HG02840 (cell line): ENCODE measurements at regions not wholly inside any gene's neighbourhood (a gene's known extent, or its start where the extent isn't known, plus 50 kb on each side); places are given as distances from the start of the nearest gene placed in this dataset.
"Not testable (repeated sequence)": the region's sequence is repeated elsewhere in the genome, so short reads cannot be mapped to it uniquely, and the experiment has no call there.

Experiments used
- ATAC-seq: cut with Tn5 transposase; IDR thresholded peaks from one replicate; pipeline ENCODE4 v1.9.1; 2021; ENCODE audit warnings: mild to moderate bottlenecking, moderate library complexity, moderate number of reproducible peaks; ENCODE audit not compliant: unreplicated experiment, low FRiP score

GRCh38 chr4:63122955-63123354 is 1286.3 kb downstream of the TECRL start:
- no peak for ATAC-seq

DNA sequence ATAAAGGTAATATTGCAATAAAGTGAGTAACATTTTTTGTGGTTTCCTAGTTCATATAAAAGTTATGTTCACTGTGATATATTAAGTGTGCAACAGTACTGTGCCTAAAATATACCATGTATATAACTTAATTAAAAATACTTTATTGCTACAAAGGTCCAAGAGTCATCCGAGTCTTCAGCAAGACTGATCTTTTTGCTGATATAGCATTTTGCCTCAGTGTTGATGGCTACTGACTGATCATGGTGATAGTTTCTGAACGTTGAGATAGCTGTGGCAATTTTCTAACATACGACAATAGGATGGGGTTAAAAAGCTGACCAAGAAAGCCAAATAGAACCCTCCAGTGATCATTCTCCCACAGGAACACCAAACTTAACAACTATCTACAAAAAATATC is 1302.7 kb downstream of the TECRL start:
- no peak for ATAC-seq

GRCh38 chr4:63105839-63106238 is 1303.4 kb downstream of the TECRL start:
- no peak for ATAC-seq

GRCh38 chr4:63090641-63091040 is 1318.6 kb downstream of the TECRL start:
- no peak for ATAC-seq

DNA sequence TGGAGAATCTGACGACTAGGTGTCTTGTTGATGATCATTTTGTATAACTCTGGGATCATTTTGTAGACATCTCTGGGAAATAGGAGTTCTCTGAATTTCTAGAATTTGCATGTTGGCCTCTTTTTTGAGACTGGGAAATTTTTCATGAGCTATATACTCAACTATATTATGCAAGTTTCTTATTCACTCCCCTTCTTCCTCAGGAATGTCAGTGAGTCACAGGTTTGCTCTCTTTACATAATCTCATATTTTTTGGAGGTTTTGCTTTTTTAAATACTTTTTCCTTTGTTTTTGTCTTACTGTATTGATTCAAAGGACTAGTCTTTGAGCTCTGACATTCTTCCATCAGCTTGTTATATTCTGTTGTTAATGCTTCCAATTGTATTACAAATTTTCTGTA is 1324.2 kb downstream of the TECRL start:
- ATAC-seq, result no peak

DNA sequence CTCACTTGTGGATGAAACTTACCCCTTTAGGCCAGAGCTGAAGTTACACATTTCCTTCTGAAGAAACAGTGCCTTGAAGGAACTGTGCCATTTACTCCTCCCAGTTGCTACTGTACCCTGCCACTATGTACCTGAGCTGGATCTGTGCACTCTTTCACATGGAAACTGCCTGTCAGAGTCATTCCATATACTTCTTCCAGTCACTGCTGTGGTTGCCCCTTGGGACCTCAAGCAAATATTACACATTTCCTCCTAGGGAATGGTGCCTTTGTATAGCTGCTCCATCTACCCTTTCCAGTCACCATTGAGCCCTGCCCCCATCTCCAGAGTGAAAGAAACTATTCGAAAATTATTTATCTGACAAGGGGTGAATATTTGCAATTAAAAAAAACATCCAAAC is 1328.3 kb downstream of the TECRL start:
- no peak for ATAC-seq

DNA sequence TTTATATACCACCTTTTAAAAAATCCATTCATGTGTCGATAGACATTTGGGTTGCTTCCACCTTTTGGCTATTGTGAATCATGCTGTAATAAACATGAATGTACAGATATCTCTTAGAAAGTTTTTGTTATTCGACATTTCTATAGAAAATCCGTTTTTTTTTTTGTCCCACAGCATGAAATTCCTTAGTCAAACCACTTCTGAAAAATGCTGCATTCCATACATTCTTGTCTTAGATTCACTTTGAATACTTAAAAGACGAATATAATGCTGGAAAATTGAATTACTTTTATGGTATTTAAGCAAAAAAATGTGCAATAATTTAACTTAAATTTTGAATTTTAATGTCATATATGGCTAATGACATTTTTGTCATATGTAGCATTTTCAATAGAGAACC is 1345.5 kb downstream of the TECRL start:
- no peak for ATAC-seq

DNA sequence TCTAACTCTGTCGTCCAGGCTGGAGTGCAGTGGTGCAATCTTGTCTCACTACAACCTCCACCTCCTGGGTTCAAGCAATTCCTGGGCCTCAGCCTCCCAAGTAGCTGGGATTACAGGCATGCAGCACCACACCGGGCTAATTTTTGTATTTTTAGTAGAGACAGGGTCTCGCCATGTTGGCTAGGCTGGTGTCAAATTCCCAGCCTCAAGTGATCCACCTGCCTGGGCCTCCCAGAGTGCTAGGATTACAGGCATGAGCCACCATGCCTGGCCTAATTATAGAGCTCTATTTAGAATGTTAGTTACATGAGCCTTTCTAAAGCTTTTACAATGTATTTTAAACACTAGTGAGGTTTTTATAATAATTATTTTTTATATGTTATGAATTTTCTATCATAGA is 1346.4 kb downstream of the TECRL start:
- ATAC-seq, result not testable (repeated sequence)

- ATAC-seq, result no peak
These were observed 1359.5 kb downstream of the TECRL start for GRCh38 chr4:63049726-63050125.

DNA sequence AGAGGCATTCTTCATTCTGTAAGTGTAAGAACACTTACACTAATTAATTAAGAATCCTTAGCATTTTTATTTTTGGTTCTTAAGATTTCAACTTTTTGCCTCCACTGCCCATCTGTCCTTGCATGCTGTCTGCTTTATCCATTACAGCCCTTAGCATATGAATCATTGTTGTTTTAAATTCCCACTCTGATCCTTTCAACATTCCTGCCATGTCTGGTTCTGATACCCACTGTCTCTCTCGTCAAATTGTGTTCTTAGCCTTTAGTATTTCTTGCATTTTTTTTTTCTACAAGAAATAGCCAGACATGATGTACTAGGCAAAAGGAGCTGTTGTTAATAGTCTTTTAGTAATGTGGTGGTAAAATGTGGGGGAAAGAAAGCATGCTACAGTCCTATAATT is 1360.0 kb downstream of the TECRL start:
- no peak for ATAC-seq

- no peak for ATAC-seq
These were observed 1372.9 kb downstream of the TECRL start for GRCh38 chr4:63036159-63036866.

- ATAC-seq, result no peak
These were observed 1379.9 kb downstream of the TECRL start for GRCh38 chr4:63029380-63029779.

- ATAC-seq, result no peak
These were observed 1388.6 kb downstream of the TECRL start for GRCh38 chr4:63020661-63021060.

DNA sequence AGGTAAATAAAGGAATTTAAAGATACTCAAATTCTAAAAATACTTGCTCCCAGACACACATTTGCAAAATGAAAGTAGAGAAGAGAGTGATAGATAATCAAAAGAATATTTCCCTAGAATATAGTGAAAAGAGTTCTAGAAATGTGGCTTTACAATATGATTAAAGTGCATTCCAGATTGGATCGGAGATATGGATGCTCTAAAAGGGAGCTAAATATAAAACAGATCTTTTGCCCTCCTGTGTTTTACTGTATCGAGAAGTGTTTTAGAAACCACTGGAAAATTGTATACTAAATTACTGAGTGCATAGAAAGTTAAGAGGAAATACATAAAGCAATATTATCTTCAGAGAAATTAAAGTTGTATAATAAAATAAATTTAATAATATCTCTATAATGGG is 1392.0 kb downstream of the TECRL start:
- ATAC-seq, result no peak

DNA sequence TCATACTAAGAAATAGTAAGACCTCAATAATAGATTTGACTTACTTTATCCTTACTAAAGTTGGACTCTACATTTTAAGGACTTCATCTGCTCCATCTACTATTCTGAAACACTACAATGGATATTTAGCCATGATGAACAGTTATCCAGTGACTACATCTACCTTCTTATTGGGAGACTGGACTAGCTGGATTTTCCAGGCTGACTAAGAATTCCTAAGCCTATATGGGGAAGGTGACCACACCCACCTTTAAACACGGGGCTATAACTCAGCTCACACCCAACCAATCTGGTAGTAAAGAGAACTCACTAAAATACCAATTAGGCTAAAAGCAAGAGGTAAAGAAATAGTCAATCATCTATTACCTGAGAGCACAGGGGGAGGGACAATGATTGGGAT is 1438.4 kb downstream of the TECRL start:
- no peak for ATAC-seq

GRCh38 chr4:62960415-62960814 is 1448.8 kb downstream of the TECRL start:
- no peak for ATAC-seq

GRCh38 chr4:62953752-62954151 is 1455.5 kb downstream of the TECRL start:
- ATAC-seq, result no peak

GRCh38 chr4:62952366-62952765 is 1456.9 kb downstream of the TECRL start:
- ATAC-seq, result no peak

DNA sequence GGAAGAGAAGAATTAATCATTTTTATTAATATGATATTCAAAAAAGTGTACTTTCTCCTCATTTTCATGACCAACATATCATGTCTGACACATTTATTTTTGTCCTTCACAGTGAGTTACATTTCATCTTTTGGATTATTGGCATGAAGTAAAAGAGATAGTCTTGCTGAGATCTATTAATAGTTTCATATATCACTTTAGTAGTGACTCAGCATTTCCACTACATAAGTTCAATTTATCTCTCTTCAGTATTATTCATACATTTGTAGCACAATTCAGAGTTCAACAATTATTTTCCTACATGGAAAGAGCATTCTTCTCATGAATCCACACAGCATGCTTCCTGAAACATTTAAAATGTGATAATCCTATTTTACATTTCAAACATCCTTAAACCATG is 1461.1 kb downstream of the TECRL start:
- no peak for ATAC-seq

DNA sequence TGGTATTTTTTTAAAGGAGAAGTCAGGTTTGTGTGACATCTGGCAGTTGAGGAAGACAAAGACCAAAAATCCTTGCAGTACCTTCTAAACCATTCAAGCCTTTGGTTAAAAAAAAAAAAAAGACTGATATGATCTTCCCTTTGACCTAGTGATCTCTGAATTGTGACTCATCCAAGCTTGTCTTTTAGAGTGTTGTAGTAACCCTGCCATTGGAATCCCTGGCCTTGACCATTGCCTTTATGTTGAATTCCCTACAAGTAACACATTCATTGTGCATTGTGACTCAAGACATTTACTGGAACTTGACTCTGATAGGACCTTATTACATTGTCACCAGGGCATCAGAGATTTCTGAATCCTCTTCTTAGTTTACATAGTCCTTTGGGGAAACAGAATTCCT is 1469.0 kb downstream of the TECRL start:
- ATAC-seq, result no peak

DNA sequence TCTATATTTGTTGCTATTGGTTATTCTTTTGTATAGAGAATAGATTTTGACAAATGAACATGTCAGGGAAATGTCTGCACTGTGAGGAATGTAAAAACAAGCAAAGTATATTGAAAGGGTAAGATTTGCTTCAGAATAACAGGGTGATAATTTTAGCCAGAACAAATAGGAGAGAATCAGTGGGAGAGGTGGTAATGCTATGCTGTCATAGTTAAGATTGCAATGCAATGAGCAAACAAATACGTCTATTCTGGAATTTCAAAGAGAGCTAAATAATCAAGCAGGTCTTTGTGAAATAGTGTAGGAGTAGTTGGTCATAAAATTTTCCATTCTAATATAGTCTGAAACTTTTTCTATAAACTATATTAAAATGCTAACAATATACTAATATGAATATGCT is 1478.4 kb downstream of the TECRL start:
- ATAC-seq, result no peak

DNA sequence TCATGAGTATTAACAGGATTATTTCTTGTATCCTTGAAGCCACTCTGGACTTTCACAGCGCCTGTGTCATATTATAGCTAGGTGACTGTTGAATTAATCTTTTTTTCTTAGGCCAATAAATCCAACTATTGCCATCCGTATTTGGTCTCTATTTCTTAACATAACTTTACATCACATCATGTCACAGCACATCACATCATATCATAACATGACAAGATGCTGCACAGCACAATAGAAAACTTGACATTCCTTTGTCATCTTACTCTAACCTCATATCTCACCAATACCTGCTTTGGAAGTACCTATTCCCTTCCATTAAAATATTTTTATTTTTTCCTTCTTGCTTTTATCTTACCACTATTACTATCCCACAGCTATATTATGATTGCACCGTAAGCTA is 1480.8 kb downstream of the TECRL start:
- no peak for ATAC-seq

DNA sequence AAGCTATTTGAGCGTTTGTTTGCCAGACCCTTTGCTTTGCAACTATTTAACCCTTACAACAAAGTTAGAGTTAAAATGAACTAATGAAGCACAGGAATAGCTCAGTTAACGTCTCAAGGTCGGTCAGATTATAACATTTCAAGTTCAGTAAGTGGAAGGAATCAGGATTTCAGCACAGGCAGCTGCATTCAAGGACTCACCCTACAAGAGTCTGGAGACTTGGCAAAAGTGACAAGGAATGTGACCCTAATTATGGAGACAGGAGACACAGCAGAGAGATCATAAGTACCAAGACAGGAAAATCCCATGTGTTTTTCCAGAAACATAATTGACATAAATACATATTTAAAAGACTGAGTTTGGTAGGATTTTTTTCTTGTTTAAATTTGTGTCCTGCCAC is 1481.7 kb downstream of the TECRL start:
- ATAC-seq, result no peak
